CD4-positive, alpha-beta T cell (primary cell): ENCODE measurements at regions not wholly inside any gene's neighbourhood (a gene's known extent, or its start where the extent isn't known, plus 50 kb on each side); places are given as distances from the start of the nearest gene placed in this dataset.

Experiments
- ATAC-seq: fragments of 200-7000 bp; cut with Tn5 transposase; one replicate; pipeline ENCODE4 v1.10.0; 2022; ENCODE audit warnings: mild to moderate bottlenecking; ENCODE audit not compliant: poor library complexity
- CTCF ChIA-PET: fragments of 350-600 bp; sonication (Branson Sonifier 250); formaldehyde crosslinking; loops from one replicate; lab custom pipeline; 2021; ENCODE audit warnings: antibody characterized with exemption, inconsistent platforms; lab: Charles Lee
- POLR2A ChIA-PET: fragments of 350-600 bp; sonication (Branson Sonifier 250); formaldehyde crosslinking; loops from one replicate; lab custom pipeline; 2021; ENCODE audit warnings: antibody characterized with exemption, inconsistent platforms; lab: Charles Lee
- DNase-seq, 14 experiments: peaks; one replicate each; pipeline ENCODE4 v3.0.0-alpha.2; 2013 to 2020; ENCODE audit warnings: mixed read lengths in 2 of 14
- H3K27ac ChIP-seq, 2 donors: one replicate each; pipeline versions ENCODE4 v1.5.1 to v1.7.0; 2013; ENCODE audit warnings: low read length in 2 of 2, low read depth in 1 of 2, mild to moderate bottlenecking in 1 of 2
- H3K27me3 ChIP-seq, 2 experiments: 1 replicate in 1 of 2; 2 replicates in 1 of 2; pipeline versions ENCODE4 v1.6.1 to v1.7.0; 2013; ENCODE audit warnings: low read length in 2 of 2, control low read depth in 1 of 2, mild to moderate bottlenecking in 1 of 2, moderate library complexity in 1 of 2; ENCODE audit not compliant: insufficient read depth in 2 of 2, control insufficient read depth in 1 of 2
- H3K36me3 ChIP-seq: one replicate; pipeline ENCODE4 v1.6.1; 2013; ENCODE audit warnings: low read length, control low read depth; ENCODE audit not compliant: insufficient read depth
- H3K4me1 ChIP-seq: one replicate; pipeline ENCODE4 v1.6.1; 2013; ENCODE audit warnings: low read length, control low read depth; ENCODE audit not compliant: insufficient read depth
- H3K4me3 ChIP-seq: one replicate; pipeline ENCODE4 v1.5.1; 2013; ENCODE audit warnings: mild to moderate bottlenecking, low read length, moderate library complexity
- H3K9me3 ChIP-seq, 2 experiments: 1 replicate in 1 of 2; 2 replicates in 1 of 2; pipeline versions ENCODE4 v1.6.1 to v1.7.0; 2013; ENCODE audit warnings: low read length in 2 of 2, mild to moderate bottlenecking in 2 of 2, control low read depth in 1 of 2, moderate library complexity in 1 of 2; ENCODE audit not compliant: control insufficient read depth in 1 of 2, insufficient read depth in 1 of 2
- H3K27ac Mint-ChIP-seq: one replicate; pipeline ENCODE4 v1.8.0; 2020; ENCODE audit warnings: mixed read lengths
- H3K27me3 Mint-ChIP-seq: one replicate; pipeline ENCODE4 v1.8.0; 2021; ENCODE audit warnings: mixed read lengths
- H3K36me3 Mint-ChIP-seq: one replicate; pipeline ENCODE4 v1.8.0; 2021; ENCODE audit warnings: low read depth, mixed read lengths
- H3K4me1 Mint-ChIP-seq: one replicate; pipeline ENCODE4 v1.8.0; 2021; ENCODE audit warnings: low read depth, mixed read lengths
- H3K4me3 Mint-ChIP-seq: one replicate; pipeline ENCODE4 v1.8.0; 2020; ENCODE audit warnings: mild to moderate bottlenecking, mixed read lengths
- H3K9me3 Mint-ChIP-seq: one replicate; pipeline ENCODE4 v1.8.0; 2020; ENCODE audit warnings: mixed read lengths
- intact Hi-C, 2 experiments: fragments of 100-400 bp; cut with DNase I in 1 of 2; cut with micrococcal nuclease in 1 of 2; formaldehyde crosslinking; loops; one replicate each; pipeline versions ENCODE4 v1.15.1 to v1.9.0; 2023 to 2025; cut with DNase I, micrococcal nuclease
- TF ChIP-seq, protein P1 (sequence below): fragments of 200-600 bp; IDR thresholded peaks from one replicate; pipeline ENCODE4 v1.8.0; 2022; ENCODE audit warnings: antibody characterized with exemption, mild to moderate bottlenecking

DNA sequence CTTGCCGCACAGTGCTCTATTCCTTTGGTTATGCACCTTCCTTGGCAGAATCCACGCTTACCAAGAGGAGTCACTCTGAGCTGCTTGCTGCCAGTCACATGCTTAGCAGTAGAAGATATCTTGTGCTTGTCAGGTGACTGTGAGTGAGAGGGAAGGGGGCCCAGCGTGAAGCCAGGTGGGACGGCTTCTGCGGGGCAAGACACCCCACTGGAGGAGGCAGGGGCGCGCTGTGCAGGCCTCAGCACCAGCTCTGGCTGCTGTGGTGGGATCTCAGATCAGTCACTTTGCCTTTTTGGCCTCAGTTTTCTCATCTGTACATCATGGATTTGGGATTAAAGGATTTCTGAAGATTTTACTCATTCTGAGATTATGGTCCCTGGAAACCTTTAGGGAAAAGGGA is 63.9 kb upstream of the B3GAT1 start:
- DNase-seq: no peak
- H3K27me3 Mint-ChIP-seq: peaks cover 73% of the 10 kb centered on the region
- no peak overlapping the region for H3K4me3 Mint-ChIP-seq
- intact Hi-C loops: no loop called here
- H3K36me3 ChIP-seq: no peaks in the 10 kb centered on the region
- no peak overlapping the region for H3K4me3 ChIP-seq
- no peaks in the 10 kb centered on the region for H3K36me3 Mint-ChIP-seq
- ChIA-PET CTCF (no interaction called here), POLR2A (no interaction called here)
- H3K4me1 Mint-ChIP-seq: no peaks in the 10 kb centered on the region
- H3K27ac ChIP-seq: no peak overlapping the region
- H3K27ac Mint-ChIP-seq: no peak overlapping the region
- peaks cover 12 to 16% of the 10 kb centered on the region in 2 experiments for H3K27me3 ChIP-seq
- TF ChIP-seq, protein P1, sequence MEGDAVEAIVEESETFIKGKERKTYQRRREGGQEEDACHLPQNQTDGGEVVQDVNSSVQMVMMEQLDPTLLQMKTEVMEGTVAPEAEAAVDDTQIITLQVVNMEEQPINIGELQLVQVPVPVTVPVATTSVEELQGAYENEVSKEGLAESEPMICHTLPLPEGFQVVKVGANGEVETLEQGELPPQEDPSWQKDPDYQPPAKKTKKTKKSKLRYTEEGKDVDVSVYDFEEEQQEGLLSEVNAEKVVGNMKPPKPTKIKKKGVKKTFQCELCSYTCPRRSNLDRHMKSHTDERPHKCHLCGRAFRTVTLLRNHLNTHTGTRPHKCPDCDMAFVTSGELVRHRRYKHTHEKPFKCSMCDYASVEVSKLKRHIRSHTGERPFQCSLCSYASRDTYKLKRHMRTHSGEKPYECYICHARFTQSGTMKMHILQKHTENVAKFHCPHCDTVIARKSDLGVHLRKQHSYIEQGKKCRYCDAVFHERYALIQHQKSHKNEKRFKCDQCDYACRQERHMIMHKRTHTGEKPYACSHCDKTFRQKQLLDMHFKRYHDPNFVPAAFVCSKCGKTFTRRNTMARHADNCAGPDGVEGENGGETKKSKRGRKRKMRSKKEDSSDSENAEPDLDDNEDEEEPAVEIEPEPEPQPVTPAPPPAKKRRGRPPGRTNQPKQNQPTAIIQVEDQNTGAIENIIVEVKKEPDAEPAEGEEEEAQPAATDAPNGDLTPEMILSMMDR: no peak
- no peak for ATAC-seq
- peaks cover 0 to 9% of the 10 kb centered on the region in 2 experiments for H3K9me3 ChIP-seq
- H3K9me3 Mint-ChIP-seq: no peaks in the 10 kb centered on the region
- H3K4me1 ChIP-seq: no peaks in the 10 kb centered on the region

DNA sequence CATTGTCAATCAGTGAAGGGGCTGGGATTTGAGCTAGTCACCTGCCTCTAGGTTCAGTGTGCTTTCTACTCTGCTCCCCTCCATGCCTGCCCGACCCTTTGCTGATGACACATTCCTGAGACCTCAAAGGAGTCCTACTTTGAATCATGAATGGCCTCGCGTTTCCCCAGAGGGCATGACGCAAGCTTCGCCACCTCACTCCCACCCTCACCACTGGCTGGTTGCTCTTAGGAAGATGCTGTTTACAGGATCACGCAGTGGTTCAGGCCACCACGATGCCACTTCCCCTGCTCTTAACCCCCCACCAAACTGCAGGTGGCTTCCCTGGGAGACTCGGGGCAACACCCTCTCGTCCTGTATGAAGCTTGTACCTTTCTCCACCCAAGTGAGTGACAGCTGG is 62.9 kb upstream of the B3GAT1 start:
- no peak overlapping the region for H3K27ac ChIP-seq
- H3K27me3 Mint-ChIP-seq: peaks cover 64% of the 10 kb centered on the region
- CTCF ChIA-PET: no interaction called here
- TF ChIP-seq, protein P1: no peak
- DNase-seq (no peak), ATAC-seq (no peak)
- H3K36me3 ChIP-seq: no peaks in the 10 kb centered on the region
- no peaks in the 10 kb centered on the region for H3K4me1 ChIP-seq
- peaks cover 8 to 16% of the 10 kb centered on the region in 2 experiments for H3K27me3 ChIP-seq
- H3K9me3 ChIP-seq: peaks cover 0 to 9% of the 10 kb centered on the region in 2 experiments
- no peak overlapping the region for H3K4me3 Mint-ChIP-seq
- H3K4me1 Mint-ChIP-seq: no peaks in the 10 kb centered on the region
- POLR2A ChIA-PET: no interaction called here
- H3K36me3 Mint-ChIP-seq: no peaks in the 10 kb centered on the region
- H3K9me3 Mint-ChIP-seq: no peaks in the 10 kb centered on the region
- intact Hi-C loops: no loop called here
- H3K27ac Mint-ChIP-seq: no peak overlapping the region
- H3K4me3 ChIP-seq: no peak overlapping the region

DNA sequence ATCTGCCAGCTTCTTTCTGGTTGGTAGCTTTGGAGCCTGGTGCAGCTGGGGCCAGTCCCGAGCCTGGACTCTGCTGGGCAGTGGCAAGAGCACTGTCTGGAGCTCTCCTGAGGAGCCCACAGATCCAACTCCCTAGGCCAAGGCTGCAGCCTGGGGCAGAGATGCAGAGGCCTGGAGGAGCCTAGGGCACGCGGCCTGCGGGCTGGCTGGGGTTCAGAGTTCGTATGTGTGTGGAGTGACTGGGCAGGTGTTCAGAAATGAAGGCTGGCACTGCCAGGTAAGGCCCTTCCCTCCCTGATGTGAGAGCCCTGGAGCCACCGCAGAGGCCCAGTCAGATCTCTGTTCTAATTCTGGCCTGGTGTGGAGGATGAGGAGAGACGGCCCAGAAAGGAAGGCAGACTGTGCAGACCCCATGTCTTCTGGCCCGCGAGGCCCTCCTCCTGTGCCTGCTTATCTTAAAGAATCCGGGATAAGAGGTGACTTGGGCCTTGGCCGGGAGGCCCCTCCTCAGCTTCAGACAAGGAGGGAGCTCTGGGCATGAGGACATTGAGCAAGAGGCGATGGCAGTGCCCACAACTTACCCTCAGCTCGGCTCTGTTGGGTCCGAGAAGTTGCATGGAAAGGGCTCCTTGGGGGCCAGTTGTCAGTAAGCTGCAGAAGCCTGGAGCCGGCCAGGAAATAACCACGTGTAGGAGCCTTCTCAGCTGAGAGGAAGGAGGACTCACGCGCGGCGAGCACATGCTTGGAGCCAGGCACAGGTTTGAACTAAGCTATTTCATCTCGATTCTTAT is 62.2 kb upstream of the B3GAT1 start:
- Histone ChIP-seq H3K27me3 (peaks cover 8 to 16% of the 10 kb centered on the region in 2 experiments), H3K36me3 (no peaks in the 10 kb centered on the region), H3K4me1 (no peaks in the 10 kb centered on the region), H3K4me3 (no peak overlapping the region), H3K9me3 (peaks cover 0 to 9% of the 10 kb centered on the region in 2 experiments), H3K27ac (no peak overlapping the region)
- no peak overlapping the region for H3K27ac Mint-ChIP-seq
- no peaks in the 10 kb centered on the region for H3K36me3 Mint-ChIP-seq
- H3K4me3 Mint-ChIP-seq: no peak overlapping the region
- no peaks in the 10 kb centered on the region for H3K4me1 Mint-ChIP-seq
- ChIA-PET POLR2A (no interaction called here), CTCF (no interaction called here)
- TF ChIP-seq, protein P1: no peak
- H3K27me3 Mint-ChIP-seq: peaks cover 64% of the 10 kb centered on the region
- DNase-seq (no peak), ATAC-seq (no peak)
- intact Hi-C loops: no loop called here
- no peaks in the 10 kb centered on the region for H3K9me3 Mint-ChIP-seq
